Right lung (tissue), 2 donors: ENCODE measurements at regions not wholly inside any gene's neighbourhood (a gene's known extent, or its start where the extent isn't known, plus 50 kb on each side); places are given as distances from the start of the nearest gene placed in this dataset.
"Not testable (repeated sequence)": the region's sequence is repeated elsewhere in the genome, so short reads cannot be mapped to it uniquely, and the experiment has no call there.

ENCODE experiments used
- DNase-seq, 2 donors: peaks; one replicate each; pipeline ENCODE4 v3.0.0-alpha.2; 2013

DNA sequence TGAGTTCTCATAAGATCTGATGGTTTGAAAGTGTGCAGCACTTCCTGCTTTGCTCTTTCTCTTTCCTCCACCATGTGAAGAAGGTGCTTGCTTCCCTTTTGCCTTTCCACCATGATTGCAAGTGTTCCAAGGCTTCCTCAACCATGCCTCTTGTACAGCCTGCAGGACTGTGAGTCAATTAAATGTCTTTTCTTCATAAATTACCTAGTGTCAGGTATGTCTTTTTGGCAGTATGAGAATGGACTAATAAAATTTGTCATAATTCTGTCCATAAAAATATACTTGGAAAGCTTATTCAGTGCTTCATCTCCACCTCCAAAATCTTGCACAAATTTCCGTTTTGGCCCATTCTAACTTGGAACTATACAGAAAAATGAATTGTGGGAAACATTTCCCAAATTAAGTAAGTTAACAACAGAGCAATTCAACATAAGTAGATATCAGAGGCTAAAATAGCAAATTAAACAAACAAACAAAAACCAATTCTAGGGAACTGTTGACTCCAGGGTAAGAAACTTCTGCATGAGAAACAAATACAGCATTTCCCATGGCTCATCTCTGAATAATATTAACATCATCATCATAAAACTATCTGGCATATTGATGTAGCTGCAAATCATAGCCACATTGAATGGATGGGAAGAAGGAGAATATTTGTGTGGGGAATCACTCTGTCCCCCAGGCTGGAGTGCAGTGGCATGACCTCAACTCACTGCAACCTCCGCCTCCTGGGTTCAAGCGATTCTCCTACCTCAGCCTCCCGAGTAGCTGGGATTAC is 459.5 kb upstream of the FAR2 start:
- DNase-seq, result no peak

DNA sequence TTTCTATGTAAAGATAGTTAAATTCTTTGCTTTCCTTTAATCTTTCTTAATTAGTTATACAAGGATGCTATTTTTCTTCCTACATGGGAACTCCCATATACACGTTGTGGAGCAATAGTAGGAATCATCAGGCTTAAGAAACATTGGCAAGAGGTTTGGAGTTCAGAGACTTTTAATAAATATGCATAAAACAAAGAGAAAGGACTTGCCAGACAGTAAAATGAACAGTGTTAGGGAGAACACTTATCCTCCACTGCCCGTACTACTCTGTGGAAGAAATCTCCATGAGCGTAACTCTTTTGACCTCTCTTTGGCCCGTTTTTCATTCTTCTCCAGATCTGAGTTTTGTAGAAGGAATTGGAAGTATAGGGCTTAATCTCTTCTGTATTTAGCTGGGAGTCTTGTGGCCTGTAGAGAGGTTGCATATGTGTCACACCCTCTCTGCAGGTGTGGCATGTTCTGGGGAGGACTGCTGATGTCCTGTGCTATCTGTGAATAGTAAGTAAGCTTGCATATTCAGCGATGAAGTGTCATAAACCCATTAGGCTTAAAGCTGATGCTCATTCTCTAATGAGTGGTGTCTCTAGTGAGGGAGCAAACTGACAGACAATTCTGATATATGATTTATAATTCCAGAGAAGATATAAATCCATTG is 455.4 kb upstream of the FAR2 start:
- no peak for DNase-seq

DNA sequence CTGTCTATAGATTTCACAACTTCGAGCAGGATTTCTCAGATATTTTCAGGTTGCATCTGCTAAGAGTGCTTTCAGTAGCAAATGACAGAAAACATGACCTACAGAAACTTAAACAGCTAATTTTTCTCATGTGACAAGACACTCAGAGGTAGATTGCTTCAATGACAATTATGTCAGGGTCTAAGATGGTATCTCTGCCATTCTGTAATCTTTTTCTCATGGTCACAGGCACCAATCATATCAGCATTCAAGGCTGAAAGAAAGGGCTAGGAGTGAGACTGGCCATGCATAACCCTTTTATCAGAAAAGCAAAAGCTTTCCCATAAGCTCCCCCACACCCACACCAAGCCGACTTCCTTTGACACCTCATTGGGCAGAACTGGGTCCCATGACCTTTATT is 450.5 kb upstream of the FAR2 start:
- no peak for DNase-seq

DNA sequence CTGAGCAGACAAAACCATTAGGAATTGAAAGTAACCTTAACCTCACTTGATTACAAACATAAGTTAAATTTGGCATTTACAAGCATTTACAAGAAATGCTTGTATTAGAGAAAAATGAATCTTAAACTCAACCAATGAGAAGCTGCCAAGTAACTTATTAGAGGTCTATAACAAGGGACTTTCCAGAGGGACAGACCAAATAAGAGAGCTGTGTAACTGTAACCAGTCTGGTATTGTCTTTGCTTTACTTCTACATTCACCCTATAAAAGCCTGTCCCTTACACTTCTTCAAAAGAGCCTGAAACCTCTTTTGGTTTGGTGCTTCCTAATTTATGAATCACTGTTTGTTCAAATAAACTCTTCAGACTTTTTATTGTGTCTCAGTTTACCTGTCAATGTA is 450.0 kb upstream of the FAR2 start:
- no peak for DNase-seq

DNA sequence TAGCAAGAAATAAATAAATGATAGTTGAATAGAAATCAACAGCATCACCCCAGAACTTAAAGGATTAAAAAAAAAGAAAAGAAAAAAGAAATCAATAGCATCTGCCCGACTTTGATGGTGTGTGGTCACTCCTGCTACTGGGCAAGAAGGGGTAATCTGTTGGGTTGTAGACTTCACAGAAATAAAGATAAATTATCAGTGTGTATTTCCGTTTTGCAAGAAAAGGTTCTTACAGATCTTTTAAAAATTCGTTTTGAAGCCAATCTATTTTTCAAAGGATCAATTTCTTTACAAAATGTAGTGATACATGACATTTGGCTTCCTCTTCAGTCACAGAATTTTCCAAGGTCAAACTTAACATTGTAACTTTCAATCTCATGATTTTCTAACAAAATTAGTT is 448.9 kb upstream of the FAR2 start:
- no peak for DNase-seq

DNA sequence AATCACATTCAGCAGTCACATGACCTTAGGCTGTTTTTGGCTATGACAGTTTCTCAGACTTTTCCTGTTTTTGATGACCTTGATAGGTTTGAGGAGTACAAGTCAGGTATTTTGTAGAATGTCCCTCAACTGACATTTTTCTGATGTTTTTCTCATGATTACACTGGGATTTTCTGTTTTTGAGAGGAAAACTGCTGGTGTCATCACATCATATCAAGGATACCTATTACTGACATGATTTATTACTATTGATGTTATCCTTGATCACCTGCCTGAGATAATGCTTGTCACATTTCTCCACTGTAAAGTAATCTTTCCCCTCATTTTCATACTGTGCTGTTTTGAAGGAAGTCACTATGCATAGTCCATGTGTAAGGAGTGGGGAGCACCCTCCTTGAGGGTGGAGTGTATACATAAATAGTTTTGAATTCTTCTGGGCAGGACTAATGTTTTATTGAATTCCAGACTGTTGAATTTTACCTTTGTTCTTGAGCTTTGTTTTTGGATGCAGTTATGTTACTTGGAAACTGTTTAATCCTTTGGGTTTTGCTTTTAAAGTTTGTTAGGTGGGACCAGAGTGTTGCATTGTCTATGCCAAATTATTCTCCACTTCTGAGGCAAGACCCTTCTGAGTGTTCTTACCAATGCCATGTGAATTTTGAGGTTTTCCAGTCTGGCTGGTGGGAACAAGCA is 444.5 kb upstream of the FAR2 start:
- DNase-seq, result no peak

DNA sequence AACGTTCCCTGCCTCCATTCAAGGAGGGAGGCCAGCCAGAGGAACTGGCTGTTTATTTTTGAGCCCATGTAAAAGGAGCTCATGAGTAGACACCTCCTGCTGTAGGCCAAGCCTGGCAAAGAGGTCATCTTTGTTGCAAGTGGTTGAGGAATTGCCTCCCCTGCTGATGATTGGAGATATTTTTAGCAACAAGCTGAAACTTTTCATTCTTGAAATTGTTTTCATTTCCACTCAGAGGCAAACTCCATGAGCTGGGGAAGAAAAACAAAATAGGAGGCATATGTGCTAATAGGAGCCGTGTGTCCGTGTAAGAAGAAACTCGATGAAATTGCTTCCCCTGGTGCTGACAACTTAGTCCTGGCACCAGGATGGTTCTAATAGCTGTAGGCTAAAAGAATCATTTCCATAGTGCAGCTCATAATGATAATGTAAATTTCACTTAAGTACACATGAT is 440.1 kb upstream of the FAR2 start:
- no peak for DNase-seq

DNA sequence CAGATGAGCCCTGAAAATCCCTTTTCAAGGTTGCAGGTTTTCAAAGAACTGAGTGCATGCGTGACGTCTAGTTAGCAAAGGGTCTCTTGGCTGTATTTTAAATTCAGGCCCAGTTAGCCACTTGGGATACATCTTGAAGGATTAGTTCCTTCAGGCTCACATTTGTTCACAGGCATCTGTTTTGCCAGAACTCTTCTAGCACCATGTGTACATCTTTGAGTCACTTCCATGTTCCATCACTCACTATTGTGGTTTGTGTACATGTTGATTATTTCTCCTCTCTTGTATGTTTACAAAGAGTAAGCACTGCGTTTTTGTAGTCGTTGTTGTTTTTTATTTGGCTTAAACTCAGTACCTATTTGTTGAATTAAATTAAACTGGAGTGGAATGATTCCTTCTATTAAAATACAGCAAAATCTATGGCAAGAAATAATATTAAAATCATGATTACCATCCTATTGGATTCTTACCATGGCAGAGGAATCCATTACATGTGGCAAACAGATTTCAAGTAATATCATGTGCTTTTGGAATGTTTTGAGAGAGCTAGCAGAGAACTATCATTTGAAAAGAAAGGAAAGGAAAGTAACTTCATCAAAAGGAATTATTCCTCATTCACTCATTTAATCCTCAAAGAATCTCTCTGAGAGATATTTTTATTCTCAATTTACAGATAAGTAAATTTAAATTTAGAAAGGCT is 438.9 kb upstream of the FAR2 start:
- DNase-seq, result no peak

DNA sequence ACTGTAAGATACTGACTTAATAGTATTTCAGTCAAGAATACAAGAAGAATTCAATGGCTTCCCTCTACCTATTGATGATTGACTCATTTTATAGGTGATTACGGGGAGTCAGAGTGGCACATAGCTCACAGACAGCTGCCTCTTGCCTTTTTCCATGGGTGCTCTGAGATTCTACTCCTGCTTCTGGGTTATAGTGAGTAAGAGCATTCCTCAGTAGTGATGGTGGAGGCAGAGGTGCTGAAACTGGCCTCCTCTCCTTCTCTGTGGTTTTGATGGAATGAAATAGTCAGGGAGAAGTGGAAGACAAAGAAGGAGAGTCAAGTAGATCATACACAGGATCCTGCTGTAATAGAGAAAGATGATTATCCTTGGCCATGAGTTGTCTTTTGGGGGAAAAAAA is 438.2 kb upstream of the FAR2 start:
- no peak for DNase-seq

DNA sequence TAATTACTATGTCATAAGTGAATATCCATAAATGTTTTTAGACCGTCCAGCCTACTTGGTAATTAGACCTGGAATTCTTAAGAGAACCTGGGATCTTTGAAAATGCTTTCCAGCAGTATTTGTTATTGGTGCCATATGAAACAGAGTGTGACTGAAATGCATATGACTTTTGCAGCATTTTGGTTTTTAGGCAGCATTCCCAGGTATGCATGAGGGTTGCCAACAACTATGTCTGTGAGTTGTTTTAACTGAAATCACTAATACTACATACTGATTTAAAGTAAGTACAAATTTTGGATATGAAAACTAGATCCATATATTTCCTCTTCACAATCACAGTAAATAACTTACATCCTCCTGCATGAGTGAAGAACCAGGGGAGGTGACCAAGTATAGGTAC is 437.7 kb upstream of the FAR2 start:
- no peak for DNase-seq

DNA sequence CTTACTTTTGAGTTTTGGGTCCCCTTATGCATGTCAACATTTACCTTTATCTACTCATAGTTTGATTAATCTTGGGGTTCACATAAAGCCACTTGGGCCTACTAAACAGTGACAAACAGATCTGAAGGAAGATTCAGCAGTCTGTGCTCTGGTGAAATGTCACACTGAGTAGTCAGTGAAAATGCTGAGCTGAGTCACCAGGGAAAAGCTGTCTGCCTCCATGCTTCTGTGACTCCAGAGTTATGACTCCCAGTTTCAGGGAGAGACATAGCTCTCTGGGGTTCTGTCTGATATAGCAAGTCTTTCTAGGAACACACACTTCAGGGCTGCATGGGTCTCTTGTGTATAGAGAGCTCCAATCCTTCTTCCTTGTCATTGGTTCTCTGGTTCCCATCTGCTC is 406.3 kb upstream of the FAR2 start:
- DNase-seq, result no peak

DNA sequence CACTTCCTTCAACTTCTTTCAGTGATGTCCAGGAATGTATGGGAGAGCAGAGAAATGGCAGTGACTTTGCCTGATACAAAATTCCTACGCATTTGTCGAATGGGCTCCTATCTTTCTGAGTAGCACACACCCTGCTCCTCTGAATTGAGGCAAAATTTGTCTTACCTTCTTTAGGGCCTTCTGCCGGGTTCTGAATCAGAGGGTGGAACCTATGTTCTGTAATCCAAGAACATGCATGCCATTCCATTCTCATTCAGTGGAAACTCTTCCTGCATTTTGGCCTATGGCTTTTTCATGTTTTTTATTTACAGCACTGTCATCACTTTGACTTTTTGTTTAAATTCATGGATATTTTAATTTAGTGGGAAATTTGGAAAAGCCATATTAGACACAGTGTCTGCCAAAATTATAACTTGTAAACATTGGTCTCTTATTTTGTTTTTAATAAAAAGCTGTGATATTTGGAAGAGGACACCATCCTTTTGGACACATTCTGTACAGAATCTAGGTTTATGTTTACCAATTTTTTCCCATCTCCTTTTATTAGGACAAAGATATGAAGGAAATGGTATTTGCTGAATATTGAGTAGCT is 402.2 kb upstream of the FAR2 start:
- DNase-seq, result peak; percentile 28 to 35

DNA sequence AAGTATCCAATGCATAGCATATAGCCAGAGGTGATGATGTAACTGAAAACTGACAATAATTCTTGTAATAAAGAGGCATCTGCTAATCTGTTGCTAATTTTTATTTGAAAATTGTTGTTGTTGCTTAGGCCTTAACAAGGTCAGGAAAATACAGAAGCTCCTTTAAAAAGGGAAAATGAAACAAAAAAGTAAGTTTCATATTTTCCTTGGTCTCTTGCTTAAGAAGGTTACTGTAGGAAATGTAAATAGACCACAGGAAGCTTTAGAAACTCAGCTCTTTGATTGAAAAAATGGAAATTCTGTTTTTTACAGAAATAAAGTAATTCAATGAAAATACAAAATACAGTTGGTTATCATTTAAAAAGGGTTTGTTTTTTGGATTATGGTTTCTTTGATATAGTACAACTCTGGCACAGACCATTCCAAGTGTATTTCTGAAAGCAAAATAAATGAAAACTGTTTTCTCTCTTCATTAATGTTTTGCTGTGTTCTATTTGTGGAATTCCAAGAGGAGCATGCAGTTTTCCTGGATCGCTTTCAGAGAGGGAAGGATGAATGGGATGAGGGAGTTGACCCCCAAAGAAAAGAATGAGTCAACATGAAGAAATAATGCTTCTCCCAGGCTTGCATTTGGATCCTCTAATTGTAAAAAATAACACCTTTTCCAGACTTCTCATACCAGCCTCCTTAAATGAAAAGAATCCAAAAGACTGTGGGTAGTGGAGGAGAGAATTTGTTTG is 398.0 kb upstream of the FAR2 start:
- DNase-seq, result no peak

DNA sequence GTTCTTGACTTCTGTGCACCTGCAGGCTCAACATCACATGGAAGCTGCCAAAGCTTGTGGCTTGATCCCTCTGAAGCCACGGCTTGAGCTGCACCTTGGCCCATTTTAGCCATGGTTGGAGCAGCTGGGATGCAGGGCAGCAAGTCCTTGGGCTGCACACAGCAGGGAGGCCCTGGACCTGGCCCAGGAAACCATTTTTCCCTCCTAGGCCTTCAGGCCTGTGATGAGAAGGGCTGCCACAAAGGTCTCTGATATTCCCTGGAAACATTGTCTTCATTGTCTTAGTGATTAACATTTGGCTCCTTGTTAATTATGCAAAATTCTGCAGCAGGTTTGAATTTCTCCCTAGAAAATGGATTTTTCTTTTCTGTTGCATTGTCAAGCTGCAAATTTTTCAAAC is 394.1 kb upstream of the FAR2 start:
- no peak for DNase-seq

DNA sequence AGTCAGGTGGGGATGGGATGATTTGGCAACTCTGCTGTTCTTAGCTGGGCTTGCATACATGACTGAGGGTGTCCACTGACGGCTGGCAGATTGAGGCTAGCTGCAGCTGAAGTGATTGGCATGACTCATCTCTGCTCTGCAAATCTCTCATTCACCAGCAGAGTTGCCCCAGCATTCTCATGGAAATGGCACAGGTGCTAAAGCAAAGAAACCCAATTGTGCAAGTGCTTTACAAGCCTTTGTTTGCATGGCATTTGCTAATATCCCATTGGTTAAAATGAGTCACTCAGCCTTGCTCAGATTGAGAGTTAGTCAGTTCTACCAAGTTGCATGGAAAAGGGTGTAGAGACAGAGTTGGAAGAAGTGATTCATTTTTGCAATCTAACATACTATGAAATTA is 389.7 kb upstream of the FAR2 start:
- DNase-seq, result no peak

DNA sequence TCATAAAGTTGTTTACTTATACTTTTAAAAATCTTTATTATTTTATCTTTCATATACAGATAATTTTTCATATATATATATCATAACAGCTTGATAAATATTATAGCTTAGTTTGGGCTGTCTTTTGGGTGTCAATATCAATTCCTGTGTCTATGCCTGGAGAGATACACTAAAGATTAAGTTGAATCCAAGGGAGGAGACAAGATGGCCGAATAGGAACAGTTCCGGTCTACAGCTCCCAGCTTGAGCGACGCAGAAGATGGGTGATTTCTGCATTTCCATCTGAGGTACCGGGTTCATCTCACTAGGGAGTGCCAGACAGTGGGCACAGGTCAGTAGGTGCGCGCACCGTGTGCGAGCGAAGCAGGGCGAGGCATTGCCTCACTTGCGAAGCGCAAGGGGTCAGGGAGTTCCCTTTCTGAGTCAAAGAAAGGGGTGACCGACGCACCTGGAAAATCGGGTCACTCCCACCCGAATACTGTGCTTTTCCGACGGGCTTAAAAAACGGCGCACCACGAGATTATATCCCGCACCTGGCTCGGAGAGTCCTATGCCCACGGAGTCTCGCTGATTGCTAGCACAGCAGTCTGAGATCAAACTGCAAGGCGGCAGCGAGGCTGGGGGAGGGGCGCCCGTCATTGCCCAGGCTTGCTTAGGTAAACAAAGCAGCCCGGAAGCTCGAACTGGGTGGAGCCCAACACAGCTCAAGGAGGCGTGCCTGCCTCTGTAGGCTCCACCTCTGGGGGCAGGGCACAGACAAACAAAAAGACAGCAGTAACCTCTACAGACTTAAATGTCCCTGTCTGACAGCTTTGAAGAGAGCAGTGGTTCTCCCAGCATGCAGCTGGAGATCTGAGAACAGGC is 388.8 kb upstream of the FAR2 start:
- not testable (repeated sequence) for DNase-seq

DNA sequence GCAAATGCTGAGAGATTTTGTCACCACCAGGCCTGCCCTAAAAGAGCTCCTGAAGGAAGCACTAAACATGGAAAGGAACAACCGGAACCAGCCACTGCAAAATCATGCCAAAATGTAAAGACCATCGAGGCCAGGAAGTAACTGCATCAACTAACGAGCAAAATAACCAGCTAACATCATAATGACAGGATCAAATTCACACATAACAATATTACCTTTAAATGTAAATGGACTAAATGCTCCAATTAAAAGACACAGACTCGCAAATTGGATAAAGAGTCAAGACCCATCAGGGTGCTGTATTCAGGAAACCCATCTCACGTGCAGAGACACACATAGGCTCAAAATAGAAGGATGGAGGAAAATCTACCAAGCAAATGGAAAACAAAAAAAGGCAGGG is 387.2 kb upstream of the FAR2 start:
- DNase-seq, result not testable (repeated sequence)

DNA sequence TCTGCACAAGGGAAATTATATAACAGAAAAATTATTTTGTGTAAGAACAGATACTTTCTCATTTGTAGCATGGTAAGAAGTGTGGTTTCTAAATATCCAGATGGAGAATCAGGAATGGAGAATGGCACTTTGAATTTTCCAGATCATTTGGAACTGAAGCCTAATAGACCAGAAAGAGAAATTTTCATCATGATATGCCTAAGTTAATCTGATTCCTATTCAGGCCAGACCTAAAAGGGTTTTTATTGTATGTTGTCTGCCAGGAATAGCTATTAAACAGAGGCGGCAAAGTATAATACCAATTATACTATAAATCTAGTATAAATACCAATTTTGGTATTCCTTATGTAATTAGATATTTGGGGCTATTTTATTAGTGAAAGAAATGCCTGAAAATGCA is 382.7 kb upstream of the FAR2 start:
- no peak for DNase-seq

DNA sequence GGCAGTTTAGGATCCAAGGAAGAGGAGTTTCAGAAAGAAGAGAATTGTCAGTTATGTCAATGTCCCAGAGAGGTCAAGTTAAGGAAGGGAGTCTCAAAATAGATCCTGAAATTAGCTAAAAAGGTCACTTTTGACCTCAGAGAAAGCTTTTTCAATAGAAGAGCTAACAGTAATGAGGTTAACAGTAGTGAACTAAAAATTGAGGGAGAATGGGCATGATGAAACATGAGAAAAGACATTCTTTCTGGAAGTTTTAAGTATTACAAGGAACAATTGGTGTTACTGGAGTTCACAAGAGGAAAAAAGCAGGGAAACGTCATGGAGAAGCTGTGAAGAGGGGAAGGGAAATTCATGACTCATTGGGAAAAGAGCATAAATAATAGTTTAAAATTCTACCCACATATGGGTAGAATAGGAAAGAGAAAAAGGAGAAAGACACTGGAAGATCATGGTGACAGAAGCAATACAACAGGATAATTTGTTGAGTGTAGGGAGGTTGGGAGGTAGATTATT is 381.2 kb upstream of the FAR2 start:
- DNase-seq, result no peak

DNA sequence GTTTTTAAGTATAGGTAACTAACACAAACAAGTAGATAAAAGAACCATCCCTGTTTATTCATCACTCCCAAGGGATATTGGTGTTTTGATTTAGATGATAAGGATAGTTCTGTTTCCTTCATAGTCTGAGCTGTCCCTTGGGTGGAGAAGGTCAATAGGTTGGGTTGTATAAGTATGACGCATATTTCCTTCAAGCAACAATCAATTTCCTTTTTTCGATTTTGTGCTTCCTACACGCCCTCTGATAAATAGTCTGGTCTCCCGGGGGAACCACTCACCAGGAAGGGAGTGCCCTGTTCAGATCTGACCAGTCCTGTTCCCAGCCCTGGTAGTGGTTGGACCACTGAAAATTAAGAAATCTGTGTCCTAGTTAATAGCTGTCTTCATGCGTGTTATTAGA is 378.8 kb upstream of the FAR2 start:
- no peak for DNase-seq
